HG03097 (cell line): ENCODE measurements at regions not wholly inside any gene's neighbourhood (a gene's known extent, or its start where the extent isn't known, plus 50 kb on each side); places are given as distances from the start of the nearest gene placed in this dataset.
"Not testable (repeated sequence)": the region's sequence is repeated elsewhere in the genome, so short reads cannot be mapped to it uniquely, and the experiment has no call there.

Experiments used
- ATAC-seq: cut with Tn5 transposase; IDR thresholded peaks from one replicate; pipeline ENCODE4 v1.9.1; 2021; ENCODE audit not compliant: unreplicated experiment, low FRiP score

DNA sequence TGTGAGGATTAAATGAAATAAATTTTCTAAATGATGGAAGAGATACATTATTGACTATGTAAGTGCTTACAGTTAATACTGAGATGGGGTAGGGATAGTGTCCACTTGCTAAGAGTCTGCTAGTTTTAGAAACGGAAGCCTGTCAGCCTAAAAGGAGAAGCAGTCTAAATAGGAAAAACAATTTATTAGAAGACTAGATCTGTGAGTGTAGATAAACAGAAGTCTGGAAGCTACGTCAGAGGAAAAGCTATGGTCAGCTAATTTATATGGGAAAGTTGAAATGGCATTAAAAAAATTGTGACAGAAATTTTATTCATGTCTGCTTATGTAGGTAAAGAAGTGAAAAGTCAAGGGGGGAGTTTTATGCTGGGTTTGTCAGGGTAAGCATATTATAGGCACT, 1338.4 kb upstream of the CHAC2 start:
- ATAC-seq = no peak

DNA sequence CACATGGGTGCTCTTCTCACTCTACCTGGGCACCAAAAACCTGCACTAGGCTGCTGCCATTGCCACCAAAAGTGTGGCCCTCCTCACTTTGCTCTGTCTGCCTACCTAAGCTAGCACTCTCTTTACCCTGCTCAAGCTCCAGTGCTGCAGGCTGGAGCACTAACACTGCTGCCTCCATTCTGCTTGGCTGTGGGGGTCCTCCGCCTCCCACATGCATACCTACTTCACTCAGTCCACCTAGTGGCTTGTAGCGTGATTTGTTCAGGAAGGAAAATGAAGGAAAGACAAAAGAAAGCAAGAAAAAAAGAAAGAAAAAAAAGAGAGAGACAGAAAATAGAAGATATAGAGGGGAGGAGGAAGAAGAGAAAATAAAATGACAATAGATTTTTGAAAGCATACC, 1339.4 kb upstream of the CHAC2 start:
- ATAC-seq = no peak

DNA sequence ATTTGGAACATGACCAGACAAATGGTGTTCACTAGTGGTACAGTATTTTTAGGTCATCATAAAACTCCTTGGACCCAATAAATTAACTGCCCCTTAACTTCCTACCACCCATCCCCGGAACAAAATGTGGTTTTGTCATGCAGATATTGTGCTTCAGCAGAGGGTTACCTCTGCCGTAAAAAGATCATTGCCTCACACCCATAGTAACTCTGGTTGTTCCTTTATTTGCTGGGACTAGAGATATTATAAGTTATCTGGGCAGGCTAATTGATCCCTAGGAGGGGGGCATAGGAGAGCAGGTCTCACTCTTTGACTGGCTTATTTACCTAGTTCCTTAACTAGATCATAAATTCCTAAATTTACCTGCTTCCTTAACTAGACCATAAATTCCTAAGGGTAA, 1343.9 kb upstream of the CHAC2 start:
- no peak for ATAC-seq

DNA sequence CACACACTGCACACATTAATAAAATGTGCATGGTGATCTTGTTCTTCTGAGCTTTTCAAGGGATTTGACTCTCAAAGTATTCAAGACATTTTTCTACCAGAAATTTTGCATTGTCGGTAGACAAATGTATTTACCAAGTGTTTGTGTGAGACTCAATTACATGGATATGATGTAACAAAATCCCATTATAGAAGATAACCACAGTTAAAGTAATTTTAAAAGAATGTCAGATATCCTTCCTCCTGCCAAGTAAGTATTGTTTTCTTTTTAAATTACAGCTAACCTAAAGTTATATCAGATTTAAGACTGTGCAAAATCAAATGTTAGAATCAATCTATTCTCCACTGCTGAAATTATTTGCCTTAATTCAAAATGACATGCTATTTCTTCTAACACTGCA, 1344.5 kb upstream of the CHAC2 start:
- no peak for ATAC-seq

DNA sequence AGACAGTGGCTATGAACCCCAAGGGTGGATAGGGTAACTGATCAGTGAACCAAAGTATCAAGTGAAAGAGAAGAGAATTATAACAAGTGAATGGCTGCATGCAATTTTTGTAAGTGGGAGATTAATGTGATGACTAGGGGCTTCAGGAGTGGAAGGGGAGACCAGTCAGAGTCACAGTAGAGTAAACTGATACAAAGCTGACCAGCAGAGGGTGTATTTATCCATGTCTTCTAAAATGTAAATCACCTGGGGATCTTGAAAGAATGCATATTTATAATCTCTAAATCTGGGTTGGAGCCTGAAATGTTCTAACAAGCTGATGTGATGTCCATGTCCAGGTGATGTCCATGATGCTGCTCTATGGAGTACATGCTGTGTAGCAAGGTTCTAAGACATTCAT, 1351.3 kb upstream of the CHAC2 start:
- ATAC-seq = no peak

DNA sequence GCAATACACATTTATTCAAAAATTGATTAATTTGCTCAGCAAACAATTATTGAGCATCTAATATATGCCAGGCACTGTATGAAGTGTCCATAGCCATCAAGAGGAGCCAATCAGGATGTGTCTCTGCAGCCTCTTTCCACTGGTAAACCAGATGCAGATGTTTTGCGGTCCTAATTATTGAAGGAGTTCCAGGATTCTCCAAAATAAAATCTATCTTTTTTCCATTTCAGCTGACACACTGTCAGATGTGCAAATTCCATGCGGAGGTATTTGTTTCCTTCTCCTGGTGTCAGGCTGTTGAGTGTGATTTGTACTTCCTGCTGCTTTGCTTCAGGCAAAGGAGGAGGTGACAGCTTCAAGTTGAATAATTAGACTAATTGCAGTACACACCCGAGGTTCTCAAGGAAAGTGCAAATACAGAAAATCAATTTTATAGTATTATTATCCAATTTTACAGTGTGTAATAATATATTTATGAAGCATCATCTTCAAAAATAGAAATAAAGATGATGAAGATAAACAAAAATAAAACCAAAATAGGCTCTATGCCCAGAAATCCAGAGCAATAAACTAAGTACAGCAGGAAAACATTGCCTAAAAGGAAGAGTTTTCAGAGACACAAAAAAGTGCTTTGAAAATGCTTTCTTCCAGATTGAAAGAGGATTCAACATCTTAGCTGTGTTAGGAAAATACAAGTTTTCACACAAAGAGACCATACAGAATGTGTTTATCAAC, 1352.9 kb upstream of the CHAC2 start:
- no peak for ATAC-seq

DNA sequence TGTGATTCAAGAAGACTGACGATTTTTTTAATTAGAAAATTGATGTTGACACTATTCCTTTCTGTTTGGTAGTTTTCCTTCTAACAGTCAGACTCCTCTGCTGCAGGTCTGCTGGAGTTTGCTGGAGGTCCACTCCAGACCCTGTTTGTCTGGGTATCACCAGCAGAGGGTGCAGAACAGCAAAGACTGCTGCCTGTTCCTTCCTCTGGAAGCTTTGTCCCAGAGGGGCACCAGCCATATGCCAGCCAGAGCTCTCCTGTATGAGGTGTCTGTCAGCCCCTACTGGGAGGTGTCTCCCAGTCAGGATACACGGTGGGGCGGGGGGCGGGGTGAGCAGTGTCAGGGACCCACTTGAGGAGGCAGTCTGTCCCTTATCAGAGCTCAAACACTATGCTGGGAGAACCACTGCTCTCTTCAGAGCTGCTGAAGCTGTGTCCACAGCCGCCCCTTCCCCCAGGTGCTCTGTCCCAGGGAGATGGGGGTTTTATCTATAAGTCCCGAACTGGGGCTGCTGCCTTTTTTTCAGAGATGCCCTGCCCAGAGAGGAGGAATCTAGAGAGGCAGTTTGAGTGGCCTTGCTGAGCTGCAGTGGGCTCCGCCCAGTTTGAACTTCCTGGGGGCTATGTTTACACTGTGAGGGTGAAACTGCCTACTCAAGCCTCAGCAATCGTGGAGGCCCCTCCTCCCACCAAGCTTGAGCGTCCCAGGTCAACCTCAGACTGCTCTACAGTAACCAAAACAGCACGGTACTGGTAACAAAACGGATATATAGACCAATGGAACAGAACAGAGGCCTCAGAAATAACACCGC, 1358.1 kb upstream of the CHAC2 start:
- not testable (repeated sequence) for ATAC-seq

DNA sequence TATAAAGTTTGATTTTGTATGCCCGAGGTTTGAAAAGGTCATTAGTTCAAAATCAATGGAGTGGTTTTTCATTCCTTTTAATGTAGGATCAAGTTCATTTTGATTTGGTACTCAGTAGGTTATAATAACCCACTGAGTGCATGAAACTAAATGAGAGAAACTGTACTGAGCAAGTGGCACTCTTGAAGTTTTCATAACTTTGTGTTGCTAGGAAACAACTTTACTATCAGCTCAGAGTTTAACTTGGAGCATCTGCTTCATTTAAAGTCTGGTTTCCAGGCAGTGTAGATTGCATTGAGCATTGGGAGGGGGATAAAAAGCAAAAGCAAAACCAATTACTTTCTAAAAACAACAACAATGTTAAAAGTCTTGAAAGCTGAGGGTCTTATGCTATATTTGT, 1361.6 kb upstream of the CHAC2 start:
- ATAC-seq = no peak

DNA sequence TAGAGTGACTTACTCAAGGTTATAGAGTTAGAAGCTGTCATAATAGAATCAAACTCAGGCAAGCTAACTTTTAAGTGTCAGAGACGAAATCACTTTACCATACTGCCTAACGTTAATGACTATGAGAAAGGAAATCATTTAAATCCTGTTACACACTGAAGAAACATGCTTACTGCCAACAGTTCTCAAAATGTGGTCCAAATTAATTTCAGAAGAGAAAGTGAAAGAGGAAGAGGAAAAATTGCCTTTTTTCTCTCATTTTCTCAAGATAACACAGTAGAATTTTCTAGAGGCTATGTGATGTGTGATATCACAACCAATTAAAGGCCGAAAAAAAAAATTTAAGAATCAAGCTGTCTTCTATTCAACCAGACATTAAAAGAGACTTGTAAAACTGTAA, 1362.7 kb upstream of the CHAC2 start:
- no peak for ATAC-seq

DNA sequence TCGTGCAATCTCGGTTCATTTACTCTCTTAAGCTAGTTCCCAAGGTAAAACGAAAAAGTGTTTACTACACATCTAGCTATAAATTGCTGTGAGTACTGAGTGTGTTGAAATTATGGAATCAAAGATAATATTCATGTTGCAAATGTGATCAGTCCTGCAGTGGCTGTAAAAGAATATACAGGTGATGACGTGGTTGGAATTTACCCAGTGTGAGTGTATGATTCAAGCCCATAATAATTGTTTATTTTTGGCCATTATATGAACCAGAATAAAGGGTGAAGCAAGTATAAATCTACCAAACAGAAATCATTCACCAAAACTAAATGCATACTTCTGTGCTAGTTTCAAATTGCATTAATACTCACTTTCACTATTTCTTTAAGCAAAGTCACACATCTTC, 1363.6 kb upstream of the CHAC2 start:
- no peak for ATAC-seq

DNA sequence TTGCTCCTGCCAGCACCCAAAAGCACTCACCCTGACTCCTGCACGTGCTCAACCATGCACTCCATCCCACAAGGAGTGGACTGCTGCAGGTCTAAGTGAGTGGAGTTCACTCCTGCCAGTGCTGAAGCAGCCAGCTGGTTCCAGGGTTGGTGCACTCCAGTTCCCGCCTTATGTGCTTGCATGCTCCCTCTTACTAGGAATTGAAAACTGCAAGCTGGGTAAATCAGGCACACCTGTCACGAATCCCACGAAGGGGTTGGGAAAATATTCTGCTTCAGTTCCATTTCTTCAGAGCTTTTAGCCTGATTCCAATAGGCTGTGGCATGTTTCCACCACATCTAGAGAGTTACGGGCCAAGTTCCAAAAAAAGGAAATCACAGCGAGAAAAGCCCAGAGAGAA, 1365.5 kb upstream of the CHAC2 start:
- ATAC-seq = no peak

DNA sequence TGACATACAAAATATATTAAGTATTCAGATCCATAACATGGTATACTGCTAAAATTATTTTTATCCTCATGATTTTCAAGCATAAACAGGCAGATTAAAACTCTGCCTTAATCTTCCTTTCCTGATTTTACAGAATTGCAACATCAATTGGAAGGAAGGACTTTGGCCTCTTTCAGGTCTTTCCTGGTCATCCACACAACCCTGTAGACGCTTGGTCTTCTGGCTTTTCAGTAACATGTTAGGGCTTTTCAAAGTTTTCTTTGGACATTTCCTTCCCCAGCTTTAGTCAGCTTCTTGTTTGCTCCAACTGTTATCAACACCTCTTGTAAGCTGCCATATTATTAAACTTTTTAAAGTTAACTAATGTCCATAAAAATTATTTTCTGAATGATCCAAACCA, 1364.9 kb upstream of the NRXN1 start:
- no peak for ATAC-seq

DNA sequence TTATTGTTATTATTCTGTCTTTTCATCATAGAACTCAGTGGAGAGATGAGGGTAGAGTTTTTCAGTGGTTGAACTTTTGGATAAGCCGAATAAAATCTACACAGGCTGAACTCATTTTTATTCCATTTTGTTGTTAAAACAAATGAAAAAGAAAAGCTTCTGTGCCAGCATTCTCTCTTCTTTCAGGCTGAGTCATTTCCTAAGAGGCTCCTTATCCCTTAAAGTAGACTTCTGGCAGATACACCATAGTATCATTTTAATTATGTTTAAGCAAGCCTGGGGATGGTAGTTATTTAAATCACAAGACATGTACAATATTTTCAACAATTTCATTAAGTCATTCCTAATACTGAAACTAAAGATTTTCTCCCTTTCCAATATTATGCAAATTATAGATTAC, 1364.0 kb upstream of the NRXN1 start:
- no peak for ATAC-seq

DNA sequence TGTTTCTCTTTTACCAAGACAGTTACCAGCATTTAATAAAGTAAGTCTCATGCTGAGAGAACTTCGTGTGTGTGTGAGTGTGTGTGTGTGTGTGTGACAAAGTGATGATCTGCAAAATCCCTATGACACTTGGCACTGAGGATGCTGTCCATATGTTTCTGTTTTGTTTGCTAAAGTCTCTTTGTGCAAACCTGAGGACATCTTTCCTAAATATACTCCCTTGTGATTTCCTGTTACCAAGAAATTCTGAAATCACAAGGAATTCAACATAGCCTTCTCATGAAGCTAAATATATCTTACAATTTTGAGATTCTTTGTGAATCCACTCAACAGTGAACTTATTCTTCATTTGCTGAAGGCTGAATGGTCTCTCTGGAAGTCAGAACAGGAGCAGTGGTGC, 1359.7 kb upstream of the NRXN1 start:
- ATAC-seq = no peak

DNA sequence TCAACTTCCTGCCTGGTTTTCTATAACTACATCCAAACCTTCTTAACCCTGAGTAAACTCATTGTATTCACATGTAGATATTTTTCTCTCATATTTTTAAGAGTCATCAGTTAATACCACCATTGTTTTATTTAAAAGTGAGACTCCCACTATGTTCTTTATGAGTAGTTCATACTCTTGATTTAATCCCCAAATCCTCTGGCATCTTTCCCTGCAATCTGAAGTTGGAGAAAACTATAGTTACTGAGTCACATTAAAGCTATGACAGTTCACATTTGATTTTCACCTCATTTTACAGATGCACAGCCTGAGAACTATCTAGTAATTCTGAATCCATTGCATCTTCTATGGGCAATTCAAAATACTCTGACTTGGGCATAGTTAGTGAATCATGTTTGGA, 1358.7 kb upstream of the NRXN1 start:
- no peak for ATAC-seq

DNA sequence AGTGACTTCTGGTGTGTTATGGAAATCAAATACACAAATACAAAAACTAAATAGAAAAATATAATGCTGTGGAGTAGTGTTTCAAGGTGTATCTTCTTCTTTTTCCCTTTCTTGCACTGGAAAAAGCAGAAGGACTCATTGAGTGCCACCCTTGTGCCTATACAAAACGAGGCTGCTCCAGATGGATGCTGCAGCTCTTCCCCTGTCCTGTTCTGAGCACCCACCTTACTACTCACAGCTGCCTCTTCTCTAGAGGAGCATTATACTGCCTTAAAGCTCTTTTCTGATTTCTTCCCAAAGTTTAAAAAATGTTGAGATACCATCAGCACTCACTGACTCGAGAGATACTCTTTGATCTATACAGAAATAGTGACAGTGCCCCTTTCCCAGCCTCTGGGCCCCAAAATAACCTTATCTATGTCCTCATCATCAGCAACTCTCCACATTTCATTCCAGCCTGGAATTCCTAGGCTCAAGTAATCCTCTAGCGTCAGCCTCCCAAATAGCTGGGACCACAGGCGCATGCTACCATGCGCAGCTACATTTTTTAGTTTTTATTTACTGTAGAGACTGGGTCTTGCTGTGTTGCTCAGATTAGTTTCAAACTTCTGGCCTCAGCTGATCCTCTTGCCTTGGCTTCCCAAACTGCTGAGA, 1356.1 kb upstream of the NRXN1 start:
- ATAC-seq = no peak

DNA sequence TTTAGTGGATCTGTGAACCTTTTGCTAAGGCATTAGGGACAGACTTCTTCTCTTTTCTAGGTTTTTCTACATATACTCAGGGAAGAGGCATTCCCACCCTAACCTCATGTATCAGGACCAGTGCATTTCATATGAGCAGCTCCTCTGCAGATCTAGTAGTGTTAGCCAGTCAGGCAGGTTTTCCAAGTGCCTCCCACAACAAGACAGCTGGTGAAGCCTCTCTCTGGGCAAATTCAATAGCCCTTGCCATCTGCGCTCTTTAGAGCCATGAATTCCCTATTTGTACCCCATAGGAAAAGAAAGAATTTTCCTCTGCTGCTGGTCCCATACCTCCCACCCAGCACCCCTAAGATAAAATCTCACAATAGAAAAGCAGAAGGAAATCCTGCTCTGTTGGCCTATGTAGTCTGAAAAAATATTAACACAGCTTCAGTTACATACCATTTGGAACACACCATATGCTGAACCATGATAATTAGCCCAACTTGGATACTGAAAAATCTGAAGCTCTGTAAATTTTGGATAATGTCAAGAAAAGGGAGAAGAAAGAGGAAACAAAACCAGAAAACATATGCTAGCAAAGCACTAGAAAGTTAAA, 1354.6 kb upstream of the NRXN1 start:
- no peak for ATAC-seq

DNA sequence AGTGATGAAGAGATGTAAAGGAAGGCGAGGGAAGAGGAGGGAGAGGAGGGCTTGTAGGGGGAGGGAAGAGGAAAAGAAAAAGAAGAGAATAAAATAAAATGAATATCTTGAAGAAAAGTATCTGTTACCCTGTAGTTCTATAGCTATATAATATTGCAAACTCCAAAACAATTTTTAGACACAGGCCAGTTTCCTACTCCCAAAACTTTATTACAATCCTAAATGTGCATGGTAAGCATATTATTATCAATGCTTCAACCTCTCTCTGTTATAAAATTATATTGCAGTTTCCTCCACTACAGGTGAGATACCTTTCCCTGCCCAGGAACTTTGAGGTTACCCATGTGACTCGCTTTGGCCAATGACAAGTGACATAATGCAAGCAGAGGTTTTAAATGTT, 1351.6 kb upstream of the NRXN1 start:
- no peak for ATAC-seq

DNA sequence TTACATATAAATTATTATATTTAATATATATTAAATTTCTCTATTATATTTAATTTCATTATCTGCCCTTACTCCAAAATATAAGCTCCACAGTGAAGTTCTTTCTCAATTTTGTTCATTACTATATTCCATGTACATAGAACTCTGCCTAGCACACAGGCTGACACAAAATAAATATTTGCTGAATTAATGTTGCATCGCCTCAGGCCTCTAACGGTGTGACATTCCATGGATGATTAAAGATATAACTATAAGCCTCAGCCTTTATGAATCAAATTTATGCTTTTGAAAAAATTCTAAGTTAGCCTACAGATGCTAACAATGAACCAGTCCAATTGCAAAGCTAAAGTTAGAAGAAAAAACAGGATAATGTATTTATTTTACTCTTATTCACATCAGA, 1337.2 kb upstream of the NRXN1 start:
- ATAC-seq = no peak

DNA sequence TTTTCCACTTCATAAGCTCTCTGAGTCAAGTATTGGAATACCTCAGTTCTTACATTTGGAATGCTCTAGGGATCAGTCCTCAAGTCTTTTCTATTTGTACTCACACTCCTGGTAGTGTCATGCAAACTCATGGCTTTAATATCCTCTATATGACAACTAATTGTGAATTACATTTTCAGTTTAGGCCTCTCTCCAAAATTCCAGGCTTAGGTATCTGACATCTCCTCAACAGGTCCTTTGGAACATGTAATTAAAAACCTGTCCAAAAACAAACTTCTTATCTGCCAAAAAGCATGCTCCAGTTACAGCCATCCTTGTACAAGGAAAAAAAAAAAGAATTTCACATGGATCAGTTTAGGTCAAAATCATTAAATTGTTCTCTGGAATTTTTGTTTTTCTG, 1336.2 kb upstream of the NRXN1 start:
- no peak for ATAC-seq

DNA sequence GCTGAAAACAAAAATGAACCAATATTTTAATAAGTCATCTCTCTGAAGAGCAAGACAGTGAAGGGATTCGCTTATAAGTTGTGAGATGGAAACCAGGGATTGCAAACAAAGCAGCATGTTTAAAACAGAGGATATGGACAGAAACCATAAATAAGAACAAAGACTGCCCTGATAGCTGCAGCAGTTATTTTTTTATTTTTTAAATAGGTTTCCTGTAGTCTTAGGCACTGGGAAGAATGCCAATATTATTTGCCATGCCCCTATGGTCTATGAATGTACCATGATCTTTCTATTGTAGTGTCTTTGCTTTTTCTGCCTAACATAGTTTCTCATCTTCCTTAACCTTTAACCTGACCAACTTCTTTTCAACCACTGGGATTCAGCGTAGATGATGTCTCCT, 1334.0 kb upstream of the NRXN1 start:
- ATAC-seq = no peak
